ENCODE measurements at regions not wholly inside any gene's neighbourhood (a gene's known extent, or its start where the extent isn't known, plus 50 kb on each side); places are given as distances from the start of the nearest gene placed in this dataset.
"Not testable (repeated sequence)": the region's sequence is repeated elsewhere in the genome, so short reads cannot be mapped to it uniquely, and the experiment has no call there.

GRCh38 chr5:19246191-19246590 is 741.8 kb downstream of the CDH18 start:
- not testable (repeated sequence) for TF ChIP-seq CTCF, POLR2A (IDR thresholded peaks at IDR 0.05)

All from Peyer's patch (tissue), 4 donors.